T-helper 1 cell treated with Interleukin-12 subunit alpha and Interleukin-12 subunit beta and Interleukin-4 antibody, amounts not matched to agents 30 μg/mL and 1 μg/mL, for 36 hours (primary cell): ENCODE measurements at regions not wholly inside any gene's neighbourhood (a gene's known extent, or its start where the extent isn't known, plus 50 kb on each side); places are given as distances from the start of the nearest gene placed in this dataset.
"Not testable (repeated sequence)": the region's sequence is repeated elsewhere in the genome, so short reads cannot be mapped to it uniquely, and the experiment has no call there.

ENCODE experiments used
- H3K27ac Mint-ChIP-seq: one replicate; pipeline ENCODE4 v1.8.0; 2021; ENCODE audit warnings: mild to moderate bottlenecking, mixed read lengths
- H3K27me3 Mint-ChIP-seq: one replicate; pipeline ENCODE4 v1.8.0; 2021; ENCODE audit warnings: low read depth, mixed read lengths
- H3K36me3 Mint-ChIP-seq: one replicate; pipeline ENCODE4 v1.8.0; 2021; ENCODE audit warnings: low read depth, mixed read lengths
- H3K4me1 Mint-ChIP-seq: one replicate; pipeline ENCODE4 v1.8.0; 2021; ENCODE audit warnings: low read depth, mixed read lengths
- H3K4me3 Mint-ChIP-seq: one replicate; pipeline ENCODE4 v1.8.0; 2021; ENCODE audit warnings: mild to moderate bottlenecking, moderate library complexity, mixed read lengths
- H3K9me3 Mint-ChIP-seq: one replicate; pipeline ENCODE4 v1.8.0; 2021; ENCODE audit warnings: mixed read lengths

DNA sequence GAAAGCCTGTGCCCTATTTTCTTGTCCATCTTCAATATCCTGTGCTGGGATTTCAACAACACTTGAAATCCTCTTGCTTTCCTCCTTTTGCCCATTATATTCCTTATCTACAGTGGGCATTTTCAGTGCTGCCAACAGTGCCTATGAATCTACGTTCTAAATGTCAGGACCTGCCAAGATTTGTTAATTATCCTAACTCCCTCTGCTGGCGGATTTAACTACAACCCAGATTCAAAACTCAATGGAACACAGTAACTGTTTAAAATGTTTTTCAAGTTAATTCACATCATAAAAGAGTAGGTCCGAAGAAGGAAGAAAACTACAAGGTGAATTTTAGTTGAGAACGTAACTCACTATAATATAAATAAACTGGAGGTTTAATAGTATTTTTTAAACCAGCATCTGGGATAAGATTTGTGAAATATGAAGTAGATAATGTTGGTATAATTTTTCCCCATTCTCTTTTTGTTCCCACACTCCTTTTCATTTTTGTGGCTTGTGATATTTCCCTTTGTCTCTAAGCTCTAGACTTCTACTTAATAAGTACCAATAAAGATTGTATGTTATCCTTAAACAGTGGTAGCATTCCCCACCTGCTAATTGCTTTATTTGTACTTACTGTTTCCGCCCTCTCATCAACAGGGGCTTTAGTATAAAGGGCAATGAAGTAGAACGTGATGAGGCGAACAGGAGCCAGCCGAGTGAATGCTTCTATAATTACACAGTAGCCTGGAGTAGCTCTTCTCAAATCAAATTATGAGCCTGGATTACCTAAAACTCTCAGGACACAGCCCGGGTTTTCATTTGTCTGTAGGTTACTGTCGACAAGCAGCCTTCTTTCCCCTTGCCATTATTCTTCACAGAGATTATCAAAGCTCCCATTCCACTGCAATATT lies 302.5 kb upstream of the ATP11B start:
- Mint-ChIP-seq H3K9me3 (no peaks in the 10 kb centered on the region), H3K36me3 (no peaks in the 10 kb centered on the region), H3K4me3 (no peak overlapping the region), H3K4me1 (no peaks in the 10 kb centered on the region), H3K27me3 (no peaks in the 10 kb centered on the region), H3K27ac (no peak overlapping the region)

- no peaks in the 10 kb centered on the region for H3K4me1 Mint-ChIP-seq
- H3K27ac Mint-ChIP-seq: no peak overlapping the region
- no peaks in the 10 kb centered on the region for H3K27me3 Mint-ChIP-seq
- no peaks in the 10 kb centered on the region for H3K9me3 Mint-ChIP-seq
- H3K36me3 Mint-ChIP-seq: no peaks in the 10 kb centered on the region
- H3K4me3 Mint-ChIP-seq: no peak overlapping the region
Observed at GRCh38 chr3:182491577-182491976, 301.7 kb upstream of the ATP11B start.

GRCh38 chr3:182492536-182492935 lies 300.8 kb upstream of the ATP11B start:
- Mint-ChIP-seq H3K4me3 (no peak overlapping the region), H3K9me3 (no peaks in the 10 kb centered on the region), H3K27ac (no peak overlapping the region), H3K27me3 (no peaks in the 10 kb centered on the region), H3K36me3 (no peaks in the 10 kb centered on the region), H3K4me1 (no peaks in the 10 kb centered on the region)

GRCh38 chr3:182500289-182500688 lies 293.0 kb upstream of the ATP11B start:
- Mint-ChIP-seq H3K27me3 (no peaks in the 10 kb centered on the region), H3K27ac (no peak overlapping the region), H3K36me3 (no peaks in the 10 kb centered on the region), H3K4me1 (no peaks in the 10 kb centered on the region), H3K4me3 (no peak overlapping the region), H3K9me3 (no peaks in the 10 kb centered on the region)

DNA sequence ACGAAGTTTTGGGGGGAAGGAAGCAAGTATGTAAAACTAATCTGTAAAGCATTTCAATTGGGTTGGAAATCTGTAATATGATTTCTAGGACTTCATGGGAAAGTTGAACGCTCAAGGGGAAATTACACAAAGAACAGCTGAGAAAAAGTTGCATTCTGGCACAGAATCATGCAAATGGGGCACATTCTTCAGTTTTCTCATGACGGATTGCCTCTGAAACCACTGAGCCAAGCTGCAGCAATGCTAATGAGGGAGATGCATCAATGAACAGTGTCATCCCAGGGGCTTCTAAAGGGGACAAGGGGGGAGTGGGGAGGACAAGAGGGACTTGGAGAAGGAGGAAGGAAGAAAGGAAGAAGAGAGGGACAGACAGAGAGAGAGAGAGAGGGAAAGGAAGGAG lies 291.4 kb upstream of the ATP11B start:
- no peaks in the 10 kb centered on the region for H3K4me1 Mint-ChIP-seq
- no peaks in the 10 kb centered on the region for H3K9me3 Mint-ChIP-seq
- no peaks in the 10 kb centered on the region for H3K27me3 Mint-ChIP-seq
- H3K36me3 Mint-ChIP-seq: no peaks in the 10 kb centered on the region
- H3K27ac Mint-ChIP-seq: no peak overlapping the region
- H3K4me3 Mint-ChIP-seq: no peak overlapping the region

- H3K4me3 Mint-ChIP-seq: no peak overlapping the region
- H3K9me3 Mint-ChIP-seq: no peaks in the 10 kb centered on the region
- no peaks in the 10 kb centered on the region for H3K27me3 Mint-ChIP-seq
- H3K4me1 Mint-ChIP-seq: no peaks in the 10 kb centered on the region
- no peaks in the 10 kb centered on the region for H3K36me3 Mint-ChIP-seq
- H3K27ac Mint-ChIP-seq: no peak overlapping the region
Observed at GRCh38 chr3:182503401-182503800, 289.9 kb upstream of the ATP11B start.

- H3K4me3 Mint-ChIP-seq: no peak overlapping the region
- H3K9me3 Mint-ChIP-seq: no peaks in the 10 kb centered on the region
- H3K4me1 Mint-ChIP-seq: no peaks in the 10 kb centered on the region
- no peaks in the 10 kb centered on the region for H3K36me3 Mint-ChIP-seq
- H3K27me3 Mint-ChIP-seq: no peaks in the 10 kb centered on the region
- no peak overlapping the region for H3K27ac Mint-ChIP-seq
Observed at GRCh38 chr3:182508919-182509711, 284.2 kb upstream of the ATP11B start.

GRCh38 chr3:182509844-182510460 lies 283.4 kb upstream of the ATP11B start:
- Mint-ChIP-seq H3K4me1 (no peaks in the 10 kb centered on the region), H3K27ac (no peak overlapping the region), H3K4me3 (no peak overlapping the region), H3K27me3 (no peaks in the 10 kb centered on the region), H3K36me3 (no peaks in the 10 kb centered on the region), H3K9me3 (no peaks in the 10 kb centered on the region)

DNA sequence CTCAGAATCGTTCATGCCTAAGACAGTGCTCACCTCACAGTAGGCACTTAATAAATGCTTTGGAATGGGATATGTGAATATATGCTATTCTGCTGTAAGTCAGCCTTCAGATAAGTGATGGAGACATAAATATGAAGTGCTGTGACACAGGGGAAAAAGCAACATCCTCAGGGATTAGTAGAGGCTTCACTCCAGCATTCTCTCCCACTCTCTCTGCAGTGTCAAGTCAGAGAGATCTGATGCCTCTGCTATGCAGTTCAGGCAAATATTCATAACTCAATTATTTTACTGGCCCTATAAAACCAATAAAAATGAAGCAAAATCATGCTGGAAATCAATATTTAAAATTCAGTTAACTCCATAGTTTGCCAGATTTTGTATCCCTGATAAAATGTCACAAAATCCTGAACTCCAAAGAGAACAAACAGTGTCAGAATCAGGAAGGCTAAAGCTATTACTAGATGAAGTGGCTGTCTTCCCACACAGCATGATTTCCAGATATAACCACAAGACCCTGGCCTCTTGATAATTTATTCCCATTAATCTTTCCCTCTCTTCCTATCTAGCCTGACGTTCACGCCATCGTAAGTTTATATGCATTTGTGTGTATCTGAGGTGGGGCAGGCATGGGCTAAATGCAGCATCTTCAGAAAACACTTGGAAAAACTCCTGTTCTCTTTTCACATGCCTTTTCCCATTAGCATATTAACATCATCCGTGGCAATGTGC lies 278.9 kb upstream of the ATP11B start:
- H3K27ac Mint-ChIP-seq: no peak overlapping the region
- no peaks in the 10 kb centered on the region for H3K36me3 Mint-ChIP-seq
- H3K9me3 Mint-ChIP-seq: no peaks in the 10 kb centered on the region
- no peaks in the 10 kb centered on the region for H3K4me1 Mint-ChIP-seq
- no peaks in the 10 kb centered on the region for H3K27me3 Mint-ChIP-seq
- no peak overlapping the region for H3K4me3 Mint-ChIP-seq

- Mint-ChIP-seq H3K27me3 (no peaks in the 10 kb centered on the region), H3K9me3 (no peaks in the 10 kb centered on the region), H3K36me3 (no peaks in the 10 kb centered on the region), H3K27ac (no peak overlapping the region), H3K4me3 (no peak overlapping the region), H3K4me1 (no peaks in the 10 kb centered on the region)
Observed at GRCh38 chr3:182516597-182517336, 276.5 kb upstream of the ATP11B start.

- H3K27ac Mint-ChIP-seq: no peak overlapping the region
- H3K4me1 Mint-ChIP-seq: no peaks in the 10 kb centered on the region
- H3K4me3 Mint-ChIP-seq: no peak overlapping the region
- H3K36me3 Mint-ChIP-seq: no peaks in the 10 kb centered on the region
- no peaks in the 10 kb centered on the region for H3K9me3 Mint-ChIP-seq
- no peaks in the 10 kb centered on the region for H3K27me3 Mint-ChIP-seq
Observed at GRCh38 chr3:182519569-182519968, 273.7 kb upstream of the ATP11B start.

- no peaks in the 10 kb centered on the region for H3K36me3 Mint-ChIP-seq
- no peak overlapping the region for H3K27ac Mint-ChIP-seq
- no peak overlapping the region for H3K4me3 Mint-ChIP-seq
- H3K9me3 Mint-ChIP-seq: no peaks in the 10 kb centered on the region
- no peaks in the 10 kb centered on the region for H3K4me1 Mint-ChIP-seq
- H3K27me3 Mint-ChIP-seq: no peaks in the 10 kb centered on the region
Observed at GRCh38 chr3:182521339-182521738, 272.0 kb upstream of the ATP11B start.

DNA sequence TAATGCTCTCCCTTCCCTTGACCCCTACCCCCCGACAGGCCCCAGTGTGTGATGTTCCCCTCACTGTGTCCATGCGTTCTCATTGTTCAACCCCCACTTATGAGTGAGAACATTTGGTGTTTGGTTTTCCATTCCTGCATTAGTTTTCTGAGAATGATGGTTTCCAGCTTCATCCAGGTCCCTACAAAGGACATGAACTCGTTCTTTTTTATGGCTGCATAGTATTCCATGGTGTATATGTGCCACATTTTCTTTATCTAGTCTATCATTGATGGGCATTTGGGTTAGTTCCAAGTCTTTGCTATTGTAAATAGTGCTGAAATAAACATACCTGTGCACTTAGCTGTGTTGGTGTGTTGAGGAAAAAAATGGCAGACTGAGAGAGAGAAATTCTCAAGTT lies 269.9 kb upstream of the ATP11B start:
- H3K9me3 Mint-ChIP-seq, H3K36me3 Mint-ChIP-seq, H3K4me3 Mint-ChIP-seq, H3K27ac Mint-ChIP-seq, H3K27me3 Mint-ChIP-seq, H3K4me1 Mint-ChIP-seq: not testable (repeated sequence)

GRCh38 chr3:182523836-182524235 lies 269.5 kb upstream of the ATP11B start:
- Mint-ChIP-seq H3K9me3 (no peaks in the 10 kb centered on the region), H3K27me3 (no peaks in the 10 kb centered on the region), H3K36me3 (no peaks in the 10 kb centered on the region), H3K4me1 (no peaks in the 10 kb centered on the region), H3K27ac (no peak overlapping the region), H3K4me3 (no peak overlapping the region)
